Right kidney (tissue), 1 donor: ENCODE measurements at regions not wholly inside any gene's neighbourhood (a gene's known extent, or its start where the extent isn't known, plus 50 kb on each side); places are given as distances from the start of the nearest gene placed in this dataset.
A peak's percentile ranks its signal among the peaks of the same experiment; 100 is the strongest.

Source experiments
- DNase-seq: peaks from one replicate; pipeline ENCODE4 v3.0.0-alpha.2; 2016

DNA sequence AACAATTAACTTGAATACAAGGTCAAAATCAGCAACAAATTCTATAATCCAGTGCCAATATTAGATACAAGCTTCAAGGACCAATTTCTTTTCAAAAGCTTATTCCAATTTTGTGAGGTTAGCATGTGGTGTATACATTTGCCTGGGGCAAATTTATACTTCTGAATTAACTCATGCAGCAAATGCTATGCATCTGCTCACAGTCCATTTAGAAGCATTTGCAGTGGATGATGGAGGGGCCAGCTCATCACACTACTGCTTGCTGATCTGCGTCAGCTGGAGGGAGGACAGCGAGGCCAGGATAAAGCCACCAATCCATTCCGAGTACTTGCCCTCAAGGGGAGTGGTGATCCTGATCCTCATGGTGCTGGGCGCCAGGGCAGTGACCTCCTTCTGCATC is 474.3 kb upstream of the KIF2A start:
- no peak for DNase-seq

- no peak for DNase-seq
These were observed 468.2 kb upstream of the KIF2A start for GRCh38 chr5:61837788-61838187.

- no peak for DNase-seq
These were observed 465.6 kb upstream of the KIF2A start for GRCh38 chr5:61840361-61840760.

GRCh38 chr5:61842840-61843239 is 463.2 kb upstream of the KIF2A start:
- DNase-seq = no peak

DNA sequence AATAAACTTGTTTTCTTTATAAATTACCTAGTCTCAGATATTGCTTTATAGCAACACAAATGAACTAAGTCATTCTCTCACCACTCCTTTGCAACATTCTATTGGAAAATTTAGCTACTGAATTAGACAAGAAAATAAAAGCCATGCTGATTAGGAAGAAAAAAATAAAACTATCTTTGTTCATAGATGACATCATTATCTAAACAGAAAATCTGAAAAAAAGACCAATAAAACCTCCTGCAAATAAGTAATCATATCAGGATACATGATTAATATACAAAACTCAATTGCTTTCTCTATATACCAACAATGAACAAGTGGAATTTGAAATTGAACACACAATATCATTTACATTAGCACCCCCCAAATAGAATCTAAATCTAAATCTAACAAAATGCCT is 455.3 kb upstream of the KIF2A start:
- DNase-seq = no peak

- no peak for DNase-seq
These were observed 451.5 kb upstream of the KIF2A start for GRCh38 chr5:61854531-61854930.

- no peak for DNase-seq
These were observed 445.0 kb upstream of the KIF2A start for GRCh38 chr5:61860978-61861377.

DNA sequence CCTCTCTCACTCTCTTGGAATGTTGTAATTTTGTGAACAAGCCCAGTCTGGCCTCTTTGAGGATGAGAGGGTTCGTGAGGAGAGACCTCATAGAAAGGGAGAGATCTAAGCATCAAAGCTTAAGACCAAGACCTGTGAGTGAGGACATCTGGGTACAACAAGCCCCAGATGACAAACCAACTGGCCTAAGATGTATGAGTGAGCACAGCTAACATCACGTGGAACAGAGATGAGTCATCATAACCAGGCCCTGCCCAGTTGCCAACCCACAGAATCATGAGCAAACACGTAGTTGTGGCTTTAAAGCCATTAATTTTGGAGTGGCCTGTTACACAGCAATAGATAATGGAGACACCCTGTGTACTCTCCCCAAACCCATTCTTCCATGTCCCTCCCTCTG is 439.1 kb upstream of the KIF2A start:
- DNase-seq = no peak

DNA sequence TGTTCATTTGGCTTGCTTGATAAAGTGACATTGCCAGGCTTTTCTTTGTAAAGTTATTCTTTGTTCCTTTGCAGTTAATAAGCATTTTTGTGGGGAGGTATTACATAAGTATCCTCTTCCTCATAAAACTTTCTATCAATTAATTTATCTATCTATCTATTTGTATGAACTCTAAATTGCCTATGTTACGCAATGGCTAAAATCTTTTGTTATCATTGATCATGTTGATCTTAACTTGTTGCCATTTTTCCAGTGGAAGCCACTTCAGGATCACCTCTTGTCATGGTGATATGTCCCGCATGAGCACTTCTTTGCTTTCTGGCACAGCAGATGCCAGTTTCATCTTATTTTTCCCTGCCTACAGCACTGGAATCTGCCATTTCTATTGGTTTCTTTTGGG is 436.7 kb upstream of the KIF2A start:
- DNase-seq = no peak

- no peak for DNase-seq
These were observed 427.5 kb upstream of the KIF2A start for GRCh38 chr5:61878471-61878870.

DNA sequence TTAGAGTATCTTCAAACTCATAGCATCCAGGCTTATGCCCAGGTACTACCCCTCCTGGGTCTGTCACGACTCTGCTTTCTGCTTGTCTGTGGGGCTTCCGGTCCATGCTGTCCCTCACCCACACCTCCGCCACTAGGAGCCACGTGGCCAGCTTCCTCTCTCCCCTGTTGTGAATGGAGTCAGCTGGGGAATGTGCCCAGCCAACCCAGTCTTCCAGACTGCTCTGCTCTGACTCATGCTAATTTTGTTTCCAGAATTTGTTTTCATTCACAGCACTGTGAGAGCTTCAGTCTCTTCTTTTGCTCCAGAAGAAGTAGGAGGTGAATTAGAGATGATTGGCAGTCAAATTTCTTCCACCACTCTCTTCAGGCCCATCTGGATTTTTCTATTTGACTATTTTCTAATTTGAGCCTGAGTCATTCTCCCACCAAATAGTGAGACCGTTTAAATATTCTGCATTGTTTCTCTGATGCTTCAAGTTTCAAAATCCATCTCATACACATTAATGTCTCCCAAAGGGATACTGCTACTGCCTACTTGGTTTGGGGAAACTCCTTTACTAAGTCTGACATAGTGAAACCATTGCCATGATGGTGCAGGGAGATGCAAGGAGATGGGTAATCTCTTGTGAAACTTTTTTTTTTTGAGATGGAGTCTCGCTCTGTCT is 424.1 kb upstream of the KIF2A start:
- no peak for DNase-seq

DNA sequence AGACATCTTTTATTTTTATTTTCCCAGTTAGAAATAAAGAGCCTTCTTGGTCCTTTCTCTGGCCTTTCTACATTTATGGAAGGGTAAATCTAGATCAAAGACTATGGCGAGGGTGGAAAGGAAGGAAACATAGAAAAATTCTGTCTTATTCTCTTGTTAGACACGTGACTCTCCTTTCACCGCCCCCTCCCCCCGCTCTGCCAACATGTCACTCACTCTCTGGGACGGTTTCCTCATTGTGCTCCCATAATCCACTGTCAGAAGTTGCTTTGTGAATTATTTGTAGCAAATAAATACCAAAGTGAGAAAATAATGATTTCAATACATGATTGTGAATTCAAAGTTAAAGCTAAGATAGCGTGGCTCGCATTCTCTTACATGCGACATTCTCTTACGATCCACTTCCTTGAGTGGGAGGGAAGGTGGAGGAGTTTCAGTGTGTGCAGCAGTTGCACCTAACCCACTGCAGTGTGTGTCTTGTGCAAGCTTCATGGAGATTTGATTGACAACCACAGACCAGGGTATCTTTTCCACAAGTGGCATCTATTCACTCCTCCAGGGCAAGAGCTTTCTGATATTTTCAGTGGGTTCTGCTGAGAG is 423.0 kb upstream of the KIF2A start:
- DNase-seq = no peak

GRCh38 chr5:61884252-61884855 is 421.7 kb upstream of the KIF2A start:
- peak; percentile 2 for DNase-seq

DNA sequence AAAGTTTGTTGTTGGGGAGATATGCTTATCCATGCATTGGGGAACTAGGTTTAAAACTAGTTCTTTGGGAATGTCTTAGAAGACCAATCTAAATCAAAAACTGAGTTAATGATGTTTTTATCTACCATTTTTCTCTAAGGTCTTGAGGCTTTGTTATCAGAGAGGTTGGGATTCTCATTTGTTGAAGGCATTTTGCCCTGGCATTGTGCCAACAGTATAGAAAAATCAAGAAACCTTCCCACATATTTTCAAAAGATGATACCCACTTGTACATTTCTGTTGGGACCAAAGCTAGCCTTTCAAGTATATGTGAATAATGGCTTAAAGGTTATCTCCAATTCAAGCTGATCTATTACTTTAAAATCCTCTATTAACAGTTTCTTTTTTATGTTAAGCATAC is 419.8 kb upstream of the KIF2A start:
- DNase-seq = no peak

DNA sequence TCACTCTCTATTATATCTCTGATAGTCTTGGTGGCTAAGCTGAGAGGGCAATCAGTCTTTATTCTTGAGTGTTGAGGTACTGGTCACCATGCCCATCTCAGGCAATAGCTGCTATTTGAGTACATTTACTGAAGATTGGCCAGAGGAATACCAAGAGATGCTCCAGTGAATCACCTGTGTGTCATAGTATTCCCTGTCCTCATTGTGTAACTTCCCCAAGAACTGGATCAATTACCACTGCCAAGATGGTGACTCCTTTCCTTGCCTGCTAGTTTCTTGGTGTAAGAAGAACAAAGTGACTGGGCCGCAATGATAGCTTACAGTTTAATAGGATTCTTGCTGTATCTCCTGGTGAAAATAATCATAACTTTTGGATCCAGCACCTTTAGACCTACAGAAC is 418.7 kb upstream of the KIF2A start:
- no peak for DNase-seq

DNA sequence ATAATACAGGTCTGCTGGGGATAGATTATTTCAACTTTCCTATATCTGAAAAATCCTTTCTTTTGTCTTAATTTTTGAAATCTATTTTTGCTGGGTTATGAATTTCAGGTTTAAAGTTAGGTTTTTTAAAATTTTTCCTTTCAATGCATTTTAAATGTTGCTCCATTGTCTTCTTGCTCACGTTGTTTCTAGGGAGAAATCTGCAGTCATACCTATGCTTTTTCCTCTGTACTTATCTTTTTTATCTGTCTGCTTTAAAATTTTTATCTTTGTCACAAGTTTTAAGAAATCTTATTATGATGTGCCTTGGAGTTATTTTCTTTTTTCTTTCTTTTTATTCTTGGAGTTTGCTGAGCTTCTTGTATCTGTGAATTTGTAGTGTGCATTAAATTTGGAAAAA is 412.0 kb upstream of the KIF2A start:
- DNase-seq = no peak

GRCh38 chr5:61896811-61897210 is 409.2 kb upstream of the KIF2A start:
- DNase-seq = no peak

DNA sequence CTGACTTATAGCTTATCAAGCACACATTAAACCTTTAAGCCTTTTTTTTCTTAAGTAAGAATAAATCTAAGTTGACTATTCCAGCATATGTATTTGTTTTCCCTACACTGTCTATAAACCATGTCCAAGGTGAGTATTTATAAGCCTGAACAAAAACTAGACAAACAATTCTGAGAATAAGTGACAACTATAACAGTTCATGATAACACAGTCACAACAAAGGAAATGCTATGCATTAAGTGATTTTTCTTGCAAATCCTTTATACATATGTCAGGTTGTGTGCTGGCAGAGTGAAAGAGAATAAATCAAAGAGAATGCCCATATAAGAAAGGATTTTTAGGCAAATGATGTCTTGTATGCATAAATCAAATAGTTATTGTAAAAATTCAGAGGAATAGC is 408.8 kb upstream of the KIF2A start:
- DNase-seq = no peak

DNA sequence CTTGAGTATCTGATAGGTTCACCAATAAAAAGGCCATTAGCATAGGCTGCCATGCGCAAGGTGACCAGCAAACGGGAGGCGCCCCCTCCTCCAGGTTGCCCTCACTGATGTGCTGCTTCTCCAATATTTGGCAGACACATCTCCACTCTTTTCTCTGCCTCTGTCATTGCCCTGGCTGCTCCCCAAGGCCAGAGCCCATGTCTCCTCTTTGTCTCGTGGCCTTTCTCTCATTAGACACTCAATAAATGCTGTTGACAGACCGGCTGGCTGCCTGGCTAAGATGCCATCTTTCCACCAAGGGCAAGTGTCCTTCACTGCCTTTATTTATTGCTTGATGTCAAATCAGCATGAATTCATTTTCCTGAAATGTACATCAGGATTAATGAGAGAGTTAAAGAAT is 404.0 kb upstream of the KIF2A start:
- DNase-seq = no peak

- DNase-seq = no peak
These were observed 401.3 kb upstream of the KIF2A start for GRCh38 chr5:61904730-61905129.

DNA sequence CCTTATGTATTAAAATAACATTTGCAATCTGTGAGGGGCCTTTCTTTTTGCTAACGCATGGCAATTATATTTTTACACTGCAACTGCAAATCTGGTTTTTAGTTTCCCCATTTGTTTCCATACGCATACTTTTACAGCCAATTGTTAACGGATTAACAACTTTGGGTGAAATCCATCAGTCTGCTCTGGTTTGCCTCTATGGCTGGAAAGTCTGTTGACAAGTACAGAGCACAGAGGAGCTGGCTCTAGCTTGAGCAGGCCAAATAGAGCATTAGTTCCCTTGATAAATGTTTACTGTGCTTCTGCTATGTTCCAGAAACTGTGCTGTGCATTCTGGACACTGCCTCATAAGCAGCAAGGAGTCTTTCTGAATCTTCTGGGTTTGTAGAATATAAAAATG is 400.4 kb upstream of the KIF2A start:
- DNase-seq = no peak

GRCh38 chr5:61906820-61907219 is 399.2 kb upstream of the KIF2A start:
- DNase-seq = no peak

- no peak for DNase-seq
These were observed 398.0 kb upstream of the KIF2A start for GRCh38 chr5:61907995-61908394.

- no peak for DNase-seq
These were observed 395.2 kb upstream of the KIF2A start for GRCh38 chr5:61910771-61911170.
